ENCODE measurements at regions not wholly inside any gene's neighbourhood (a gene's known extent, or its start where the extent isn't known, plus 50 kb on each side); places are given as distances from the start of the nearest gene placed in this dataset.

- TF ChIP-seq CTCF (conservative IDR thresholded peaks at IDR 0.05 in 1 of 2, IDR thresholded peaks at IDR 0.05 in 1 of 2; ENCODE audit: extremely low read depth in 1 of 2, insufficient read depth in 1 of 2, low read depth in 1 of 2, low read length in 2 of 2) (no peak), EZH2 (IDR thresholded peaks at IDR 0.05; ENCODE audit: borderline replicate concordance, low read length) (no peak)
These were observed 183.0 kb upstream of the NOCT start for GRCh38 chr4:138832563-138832962.
